K562 (cell line): ENCODE measurements at regions not wholly inside any gene's neighbourhood (a gene's known extent, or its start where the extent isn't known, plus 50 kb on each side); places are given as distances from the start of the nearest gene placed in this dataset.

Source experiments
- ATAC-seq: fragments of 200-7000 bp; cut with Tn5 transposase; 3 replicates; pipeline ENCODE4 v1.9.1; 2020; ENCODE audit warnings: moderate library complexity
- BruUV-seq: library from RNA; stranded (reverse); fragments of 400-500 nt; replicated peaks from 2 replicates; lab custom pipeline; 2021; lab: Mats Ljungman, UMichigan
- CTCF ChIA-PET: fragments of 300-600 bp; formaldehyde crosslinking; extraction: SDS; loops from one replicate; lab custom pipeline; 2021; ENCODE audit warnings: low intra/inter-chr PET ratio; lab: Yijun Ruan, JAX
- POLR2A ChIA-PET: fragments of 300-600, 350-650 bp; sonication (Branson Sonifier 250); formaldehyde crosslinking; extraction: SDS; loops from one replicate; lab custom pipeline; 2021; ENCODE audit warnings: antibody characterized with exemption, inconsistent platforms; lab: Yijun Ruan, JAX
- DNase-seq, 4 experiments: peaks; one replicate each; pipeline versions ENCODE4 v3.0.0 to v3.0.0-alpha.2; 2011 to 2018; ENCODE audit warnings: low spot score in 3 of 4, mixed read lengths in 3 of 4; ENCODE audit errors: extremely low read depth in 1 of 4
- FAIRE-seq: peaks from 2 replicates; lab custom pipeline; 2011; peaks lifted over from hg19 to GRCh38; lab: Jason Lieb, UNC
- H2AFZ ChIP-seq: 2 replicates; pipeline ENCODE4 v1.6.0; 2011; ENCODE audit warnings: low read depth, low read length, control low read depth, inconsistent platforms
- H3K27ac ChIP-seq: fragments of 200-600 bp; 3 replicates; pipeline ENCODE4 v1.8.0; 2011; ENCODE audit warnings: low read depth, mild to moderate bottlenecking, control low read depth, inconsistent platforms, low read length, moderate library complexity, mixed read lengths; ENCODE audit errors: extremely low read depth
- H3K27me3 ChIP-seq, 2 experiments: fragments of 300-600 bp in 1 of 2; 2 replicates in 1 of 2; 3 replicates in 1 of 2; pipeline versions ENCODE4 v1.6.0 to v1.8.0; 2011; ENCODE audit warnings: inconsistent platforms in 2 of 2, low read length in 2 of 2, mild to moderate bottlenecking in 1 of 2, mixed read lengths in 1 of 2, moderate library complexity in 1 of 2; ENCODE audit not compliant: control insufficient read depth in 2 of 2, insufficient read depth in 2 of 2
- H3K36me3 ChIP-seq: fragments of 300-600 bp; 3 replicates; pipeline ENCODE4 v1.8.0; 2011; ENCODE audit warnings: mild to moderate bottlenecking, low read length, inconsistent platforms; ENCODE audit not compliant: control insufficient read depth, insufficient read depth
- H3K4me1 ChIP-seq, 2 experiments: fragments of 200-600 bp in 1 of 2; replicated peaks in 1 of 2; 2 replicates in 1 of 2; 3 replicates in 1 of 2; pipeline versions ENCODE4 v1.5.1 to v1.8.0; 2011; ENCODE audit warnings: inconsistent platforms in 2 of 2, low read length in 2 of 2, mild to moderate bottlenecking in 1 of 2, mixed read lengths in 1 of 2, moderate library complexity in 1 of 2; ENCODE audit not compliant: control insufficient read depth in 2 of 2, insufficient read depth in 2 of 2
- H3K4me2 ChIP-seq: 2 replicates; pipeline ENCODE4 v1.6.1; 2011; ENCODE audit warnings: low read length, control low read depth, inconsistent platforms, mixed read lengths; ENCODE audit not compliant: insufficient read depth
- H3K4me3 ChIP-seq: fragments of 200-600 bp; sonication (generic), shearing (Covaris generic); 2 replicates; pipeline ENCODE4 v1.5.1; 2016; ENCODE audit warnings: control low read depth, inconsistent platforms
- H3K79me2 ChIP-seq: fragments of 200-600 bp; 3 replicates; pipeline ENCODE4 v1.8.0; 2011; ENCODE audit warnings: low read length, inconsistent platforms; ENCODE audit not compliant: control insufficient read depth, insufficient read depth
- H3K9ac ChIP-seq, 2 experiments: 2 replicates each; pipeline versions ENCODE4 v1.6.0 to v1.6.1; 2011; ENCODE audit warnings: low read depth in 2 of 2, low read length in 2 of 2, control low read depth in 1 of 2, inconsistent platforms in 1 of 2, mild to moderate bottlenecking in 1 of 2, mixed read lengths in 1 of 2; ENCODE audit not compliant: insufficient read depth in 1 of 2
- H3K9me1 ChIP-seq: one replicate; pipeline ENCODE4 v1.6.0; 2011; ENCODE audit warnings: inconsistent platforms, mild to moderate bottlenecking, low read length, moderate library complexity; ENCODE audit not compliant: control insufficient read depth, insufficient read depth
- H3K9me3 ChIP-seq: replicated peaks from 2 replicates; pipeline ENCODE4 v1.5.1; 2011; ENCODE audit warnings: low read depth, low read length, inconsistent platforms; ENCODE audit not compliant: control insufficient read depth, insufficient read depth
- H4K20me1 ChIP-seq: replicated peaks from 2 replicates; pipeline ENCODE4 v1.6.1; 2011; ENCODE audit warnings: low read length, inconsistent platforms, mixed read lengths; ENCODE audit not compliant: control insufficient read depth, insufficient read depth
- ATF4 ChIP-seq: fragments of 450-650 bp; formaldehyde crosslinking; IDR thresholded peaks from 2 replicates; pipeline ENCODE4 v1.4.0; 2022; ENCODE audit warnings: mild to moderate bottlenecking, moderate library complexity
- CBX5 ChIP-seq: IDR thresholded peaks from 2 replicates; pipeline ENCODE4 v1.6.1; 2014; ENCODE audit warnings: low read depth, borderline replicate concordance
- ELK1 ChIP-seq: sonication (generic); formaldehyde crosslinking; IDR thresholded peaks from 2 replicates; pipeline ENCODE4 v1.8.1; 2022; ENCODE audit warnings: missing genetic modification reagents
- MEIS2 ChIP-seq: fragments of 450-650 bp; IDR thresholded peaks from 2 replicates; pipeline ENCODE4 v1.6.1; 2014; ENCODE audit warnings: mild to moderate bottlenecking; ENCODE audit not compliant: partially characterized antibody
- TSHZ1 ChIP-seq: fragments of 250-450 bp; sonication (Bioruptor Pico); IDR thresholded peaks from 2 replicates; pipeline ENCODE4 v1.4.0; 2020; ENCODE audit warnings: mild to moderate bottlenecking, moderate library complexity
- ZBTB40 ChIP-seq, 2 experiments: fragments of 450-650 bp in 1 of 2; sonication (generic) in 1 of 2; formaldehyde crosslinking in 1 of 2; IDR thresholded peaks; 2 replicates each; pipeline versions ENCODE4 v1.7.1 to v1.9.0; 2016 to 2022; ENCODE audit warnings: inconsistent platforms in 1 of 2, mild to moderate bottlenecking in 1 of 2, missing genetic modification reagents in 1 of 2
- ZNF436 ChIP-seq: fragments of 250-450, 450-650 bp; sonication (Bioruptor Pico); formaldehyde crosslinking; IDR thresholded peaks from 2 replicates; pipeline ENCODE4 v1.7.0; 2020; ENCODE audit warnings: mild to moderate bottlenecking
- ZNF444 ChIP-seq: fragments of 250-450 bp; sonication (Bioruptor Pico); IDR thresholded peaks from 2 replicates; pipeline ENCODE4 v1.4.0; 2020; ENCODE audit warnings: mild to moderate bottlenecking, moderate library complexity
- WGBS: fragments of 100-300 bp; shearing (Covaris generic); methylation state at CpG from one replicate; pipeline ENCODE4 v1.1.6; 2016; ENCODE audit warnings: low coverage, mixed read lengths; ENCODE audit not compliant: insufficient coverage; ENCODE audit errors: missing lambda C conversion rate; 5-methylcytosine and 5-hydroxymethylcytosine counted together
- in situ Hi-C: fragments of 300-500 bp; cut with MboI; formaldehyde crosslinking; loops from 4 replicates; pipeline ENCODE4 v1.15.0; 2018; ENCODE audit warnings: inconsistent platforms, mixed read lengths
- intact Hi-C: fragments of 100-400 bp; cut with micrococcal nuclease; formaldehyde crosslinking; loops from 2 replicates; pipeline ENCODE4 v1.14.2; 2022

- CTCF ChIA-PET, result no interaction called here
- Histone ChIP-seq H2AFZ (no peak overlapping the region), H3K4me2 (no peak overlapping the region), H3K36me3 (no peaks in the 10 kb centered on the region), H3K4me3 (no peak overlapping the region), H3K4me1 (no peaks in the 10 kb centered on the region), H4K20me1 (no peaks in the 10 kb centered on the region), H3K9me3 (no peaks in the 10 kb centered on the region), H3K27me3 (no peaks in the 10 kb centered on the region; a peak in 2 of 5 replicates), H3K79me2 (no peaks in the 10 kb centered on the region), H3K27ac (no peak overlapping the region), H3K9ac (no peak overlapping the region), H3K9me1 (no peaks in the 10 kb centered on the region)
- intact Hi-C loops (no loop called here), in situ Hi-C loops (no loop called here)
- DNase-seq, result no peak
- FAIRE-seq, result no peak
- no TSS peak for BruUV-seq
- 0% methylated on average over 6 of the region's 6 CpGs for WGBS
- ATAC-seq, result no peak
- POLR2A ChIA-PET, result no interaction called here
- TF ChIP-seq ZNF436 (CRISPR knock-in tag) (no peak), ZNF444 (no peak), ZBTB40 (IDR thresholded peaks at IDR 0.05) (no peak), ZBTB40 (CRISPR knock-in tag; IDR thresholded peaks at IDR 0.05) (no peak), ELK1 (no peak), MEIS2 (no peak), TSHZ1 (no peak), CBX5 (no peak), ATF4 (CRISPR knock-in tag) (no peak)
These were observed 194.7 kb upstream of the LNX1 start for GRCh38 chr4:53785996-53786395.
